ENCODE measurements at regions not wholly inside any gene's neighbourhood (a gene's known extent, or its start where the extent isn't known, plus 50 kb on each side); places are given as distances from the start of the nearest gene placed in this dataset.

GRCh38 chr21:35229290-35229689, 180.2 kb upstream of the RUNX1 start:
- DNase-seq (ENCODE audit: low read depth in 2 of 2) = no peak

- no peak for DNase-seq (ENCODE audit: low read depth in 2 of 2)
Observed at GRCh38 chr21:35227786-35228185, 178.7 kb upstream of the RUNX1 start.

GRCh38 chr21:35226968-35227744, 178.1 kb upstream of the RUNX1 start:
- DNase-seq (ENCODE audit: low read depth in 2 of 2) = peak in 1 of 2 donors; percentile 38

GRCh38 chr21:35226328-35226727, 177.2 kb upstream of the RUNX1 start:
- no peak for DNase-seq (ENCODE audit: low read depth in 2 of 2)

GRCh38 chr21:35225573-35225972, 176.5 kb upstream of the RUNX1 start:
- DNase-seq (ENCODE audit: low read depth in 2 of 2) = no peak

- DNase-seq (ENCODE audit: low read depth in 2 of 2) = no peak
Observed at GRCh38 chr21:35223480-35224156, 174.5 kb upstream of the RUNX1 start.

GRCh38 chr21:35222541-35222941, 173.4 kb upstream of the RUNX1 start:
- no peak for DNase-seq (ENCODE audit: low read depth in 2 of 2)

- no peak for DNase-seq (ENCODE audit: low read depth in 2 of 2)
Observed at GRCh38 chr21:35222021-35222420, 172.9 kb upstream of the RUNX1 start.

- DNase-seq (ENCODE audit: low read depth in 2 of 2) = no peak
Observed at GRCh38 chr21:35220301-35220700, 171.2 kb upstream of the RUNX1 start.

GRCh38 chr21:35219719-35220118, 170.6 kb upstream of the RUNX1 start:
- DNase-seq (ENCODE audit: low read depth in 2 of 2) = no peak

GRCh38 chr21:35219291-35219690, 170.2 kb upstream of the RUNX1 start:
- DNase-seq (ENCODE audit: low read depth in 2 of 2) = no peak

- no peak for DNase-seq (ENCODE audit: low read depth in 2 of 2)
Observed at GRCh38 chr21:35217504-35218060, 168.5 kb upstream of the RUNX1 start.

GRCh38 chr21:35216996-35217395, 167.9 kb upstream of the RUNX1 start:
- DNase-seq (ENCODE audit: low read depth in 2 of 2) = no peak

- no peak for DNase-seq (ENCODE audit: low read depth in 2 of 2)
Observed at GRCh38 chr21:35215870-35216269, 166.8 kb upstream of the RUNX1 start.

GRCh38 chr21:35212393-35213127, 163.5 kb upstream of the RUNX1 start:
- DNase-seq (ENCODE audit: low read depth in 2 of 2) = no peak

- no peak for DNase-seq (ENCODE audit: low read depth in 2 of 2)
Observed at GRCh38 chr21:35211782-35212181, 162.7 kb upstream of the RUNX1 start.

- DNase-seq (ENCODE audit: low read depth in 2 of 2) = no peak
Observed at GRCh38 chr21:35210093-35210492, 161.0 kb upstream of the RUNX1 start.

GRCh38 chr21:35208810-35209517, 159.9 kb upstream of the RUNX1 start:
- no peak for DNase-seq (ENCODE audit: low read depth in 2 of 2)

- DNase-seq (ENCODE audit: low read depth in 2 of 2) = no peak
Observed at GRCh38 chr21:35208104-35208503, 159.0 kb upstream of the RUNX1 start.

GRCh38 chr21:35207322-35207721, 158.2 kb upstream of the RUNX1 start:
- DNase-seq (ENCODE audit: low read depth in 2 of 2) = no peak

Data from activated CD4-positive, alpha-beta T cell treated with anti-CD3 and anti-CD28 coated beads for 24 hours (primary cell).